Dermis microvascular lymphatic vessel endothelial cell (primary cell): ENCODE measurements at regions not wholly inside any gene's neighbourhood (a gene's known extent, or its start where the extent isn't known, plus 50 kb on each side); places are given as distances from the start of the nearest gene placed in this dataset.
"Not testable (repeated sequence)": the region's sequence is repeated elsewhere in the genome, so short reads cannot be mapped to it uniquely, and the experiment has no call there.

Experiments used
- DNase-seq, 2 donors: peaks; one replicate each; pipeline versions ENCODE4 v3.0.0 to v3.0.0-alpha.2; 2010; ENCODE audit warnings: low read depth in 2 of 2

DNA sequence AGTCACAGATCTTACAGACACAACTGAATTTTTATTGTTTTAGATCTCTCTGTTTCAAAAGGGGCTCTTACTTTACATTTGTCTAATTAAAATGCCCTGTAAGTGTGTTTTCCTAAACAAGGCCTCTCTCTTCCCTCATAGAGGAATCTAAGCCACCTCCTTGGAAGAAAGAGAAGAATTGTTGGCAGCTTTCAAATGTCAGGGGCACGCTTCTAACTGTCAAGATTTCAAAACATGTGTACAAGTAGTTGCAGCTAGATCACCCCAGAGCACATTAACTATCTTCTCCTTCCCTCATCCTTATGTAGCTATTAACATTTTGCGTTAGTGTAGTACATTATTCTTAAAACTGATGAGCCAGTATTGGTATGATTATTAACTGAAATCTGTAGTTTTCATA lies 266.5 kb upstream of the BOD1L1 start:
- DNase-seq = no peak

DNA sequence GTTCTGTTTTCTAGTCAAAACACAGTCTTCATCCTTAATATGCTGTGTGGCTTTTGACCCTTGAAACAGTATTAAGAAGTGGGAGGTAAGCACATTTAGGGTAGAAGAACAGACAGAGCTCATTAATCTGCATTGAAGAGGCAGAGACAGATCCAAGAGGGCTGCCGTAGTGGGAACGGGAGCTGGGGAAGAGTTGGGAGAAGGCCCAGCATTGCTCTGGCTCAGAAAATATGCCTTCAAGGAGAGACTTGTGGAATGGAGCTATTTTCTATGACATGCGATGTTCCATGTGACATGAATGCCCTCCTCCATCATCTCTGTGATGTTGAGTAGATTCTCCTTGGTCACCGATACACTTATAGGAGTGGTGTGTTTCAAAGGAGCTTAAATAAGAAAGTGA lies 273.3 kb upstream of the BOD1L1 start:
- DNase-seq = no peak

DNA sequence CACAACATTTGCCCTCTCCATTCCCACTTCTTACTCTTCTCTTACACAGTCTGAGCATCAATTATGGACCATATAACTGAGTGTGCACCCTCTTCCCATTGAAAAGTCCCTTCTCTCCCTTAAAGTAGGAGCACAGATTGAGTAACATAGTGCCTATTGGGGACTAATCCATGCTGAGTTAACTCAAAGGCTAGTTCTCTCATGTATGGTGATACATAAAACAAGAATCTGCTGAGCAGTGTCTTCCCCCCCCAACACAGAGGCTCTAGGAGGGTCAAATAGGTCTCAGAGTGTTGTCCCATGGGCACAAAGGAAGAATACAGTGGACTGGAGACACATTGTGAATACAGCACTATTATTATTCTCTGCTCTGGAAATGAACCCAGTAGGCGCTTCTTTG lies 274.6 kb upstream of the BOD1L1 start:
- no peak for DNase-seq

DNA sequence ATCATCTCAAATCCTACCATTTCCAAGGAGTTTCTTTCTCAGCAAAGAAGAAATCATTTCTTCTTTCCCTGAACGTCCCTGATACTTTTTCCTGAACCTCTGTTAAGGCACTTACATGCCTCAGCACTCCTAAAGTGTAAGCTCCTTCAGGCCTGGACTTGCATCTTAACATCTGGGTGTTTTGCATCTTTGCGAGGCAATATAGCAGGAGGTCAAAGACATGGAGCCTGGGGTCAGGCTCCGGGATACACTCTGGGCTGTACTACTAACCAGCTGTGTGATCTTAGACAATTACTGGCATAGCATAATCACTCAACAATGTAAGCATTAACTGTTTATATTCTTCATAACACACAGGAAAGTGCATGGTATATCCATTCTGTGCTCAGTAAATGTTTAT lies 275.5 kb upstream of the BOD1L1 start:
- DNase-seq = no peak

DNA sequence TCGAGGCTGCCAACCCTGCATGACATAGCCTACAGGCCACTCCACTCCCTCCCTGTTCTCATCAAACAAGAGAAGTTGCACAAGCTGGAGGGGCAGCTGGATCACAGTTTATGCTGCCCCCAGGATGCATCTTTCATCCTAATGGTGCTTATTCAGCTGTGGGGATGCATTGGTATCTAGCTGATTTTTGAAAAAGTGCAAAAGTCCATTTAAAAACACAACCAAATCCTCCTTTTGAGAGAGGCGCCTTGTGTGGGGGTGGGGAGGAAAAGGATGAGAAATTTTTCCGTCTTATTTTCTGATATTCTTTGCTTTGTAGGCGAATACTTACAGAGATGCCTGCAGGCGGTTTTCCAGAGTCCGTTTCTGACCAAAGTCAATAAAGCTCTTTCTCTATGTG lies 276.4 kb upstream of the BOD1L1 start:
- no peak for DNase-seq

DNA sequence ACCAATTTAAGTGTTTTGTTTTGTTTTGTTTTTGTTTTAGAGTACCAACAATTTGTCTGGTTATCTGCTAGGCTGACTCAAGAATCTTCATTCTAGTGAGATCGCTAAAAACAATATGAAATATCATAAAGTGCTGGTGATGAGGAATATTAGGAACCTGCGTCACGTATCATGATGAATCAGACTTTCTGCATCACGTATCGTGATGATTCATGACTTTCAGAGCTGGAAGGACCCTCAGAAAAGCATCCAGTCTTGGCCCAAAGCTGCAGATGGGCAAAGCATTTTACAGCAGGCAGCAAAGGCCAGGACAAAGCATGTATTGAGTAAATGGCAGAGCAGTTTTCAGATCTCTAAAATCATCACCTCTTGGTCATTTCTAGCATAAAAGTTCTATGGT lies 278.0 kb upstream of the BOD1L1 start:
- peak in 1 of 2 donors; percentile 41 for DNase-seq

DNA sequence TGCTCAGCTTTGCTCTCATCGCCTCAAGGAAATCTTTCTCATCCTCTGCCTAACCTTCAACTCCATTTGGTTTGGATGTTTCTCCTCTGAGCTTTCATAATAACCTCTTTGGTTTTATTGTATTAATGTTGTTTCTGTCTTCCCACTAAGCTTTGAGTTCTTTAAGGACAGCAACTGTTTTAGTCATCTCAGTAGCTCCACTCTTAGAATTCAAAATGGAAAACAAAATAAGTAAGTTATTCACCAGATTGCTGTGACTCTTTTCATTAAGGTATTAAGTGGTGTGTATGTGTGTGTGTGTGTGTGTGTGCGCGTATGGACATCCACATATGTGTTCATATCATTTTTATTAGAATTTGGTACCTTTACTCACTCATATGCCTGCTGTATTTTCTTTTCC lies 279.2 kb upstream of the BOD1L1 start:
- no peak for DNase-seq

DNA sequence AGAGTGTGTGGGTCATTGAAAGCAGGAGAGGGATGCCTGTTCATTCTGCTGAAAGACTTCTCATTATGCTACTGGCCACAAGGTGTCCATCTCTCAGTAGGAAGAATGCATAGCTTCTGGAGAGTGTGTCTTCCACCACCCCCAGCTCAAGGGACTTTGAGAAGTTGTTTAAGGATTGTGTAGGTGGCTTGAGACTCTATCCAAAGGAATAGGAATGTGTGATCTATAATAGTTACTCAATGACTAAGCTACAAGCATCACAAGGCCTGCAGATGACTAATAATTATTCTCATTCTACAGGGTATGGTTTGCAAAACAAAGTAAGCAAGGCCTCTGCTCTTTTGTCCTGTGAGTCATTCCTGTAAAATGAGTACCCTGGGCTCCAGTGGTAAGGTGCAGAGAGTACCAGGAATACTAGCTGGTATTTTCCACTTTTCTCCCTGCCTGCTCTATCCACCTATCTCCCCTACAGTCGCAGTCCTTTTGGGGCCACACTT lies 279.8 kb upstream of the BOD1L1 start:
- peak in 1 of 2 donors; percentile 89 for DNase-seq

DNA sequence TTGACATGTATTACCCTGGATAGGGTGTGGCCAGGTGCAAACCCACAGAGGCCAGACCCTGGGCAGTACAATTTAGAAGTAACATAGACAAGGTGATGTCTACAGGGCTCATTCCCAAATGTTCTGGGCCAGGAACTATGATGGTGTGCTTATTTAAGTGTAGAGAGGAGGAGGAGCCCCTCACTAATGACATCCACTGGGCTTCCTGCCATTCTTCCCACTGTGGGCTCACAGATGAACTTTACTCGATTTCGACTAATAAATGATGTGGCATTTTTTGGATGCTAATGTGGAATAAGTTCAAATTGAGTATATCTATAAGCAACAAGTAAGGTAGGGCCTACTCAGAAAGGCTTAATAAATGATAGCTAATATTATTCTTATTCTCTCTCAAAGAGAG lies 280.9 kb upstream of the BOD1L1 start:
- no peak for DNase-seq

DNA sequence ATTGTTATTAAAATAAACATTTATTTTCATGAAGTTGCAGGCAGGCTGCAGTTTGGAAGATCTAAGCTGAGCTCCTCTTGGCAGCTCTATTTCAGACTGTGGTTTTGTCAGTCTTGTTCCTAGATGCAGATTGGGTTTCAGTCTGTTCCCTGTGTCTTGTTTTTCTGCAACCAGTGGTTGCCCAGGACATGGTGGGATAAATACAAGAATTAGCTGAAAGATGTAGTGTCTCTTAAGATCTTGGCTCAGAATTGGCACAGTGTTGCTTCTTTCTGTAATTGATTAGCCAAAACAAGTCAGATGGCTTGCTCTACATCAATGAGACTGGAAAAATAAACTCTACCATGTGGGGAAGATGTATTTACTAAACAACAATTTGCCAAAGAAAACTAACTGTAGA lies 283.0 kb upstream of the BOD1L1 start:
- DNase-seq = no peak

DNA sequence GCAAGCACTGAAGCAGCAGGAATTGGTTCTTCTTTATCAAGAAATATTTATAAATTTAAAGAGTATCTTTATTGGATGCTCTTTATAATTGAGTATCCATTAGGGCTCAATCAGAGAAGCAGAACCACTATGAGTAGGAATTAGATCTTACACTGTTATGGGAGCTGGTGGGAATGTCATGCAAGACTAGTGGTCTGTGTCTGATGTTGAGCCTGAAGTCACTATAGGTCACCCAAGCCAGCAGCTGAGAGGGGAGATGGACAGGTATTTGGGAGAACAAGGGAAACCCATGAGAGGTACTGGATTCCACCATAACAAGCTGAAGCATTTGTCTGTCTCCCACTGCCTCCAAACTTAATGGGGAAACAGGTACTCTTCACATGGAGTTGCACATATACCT lies 283.7 kb upstream of the BOD1L1 start:
- no peak for DNase-seq

DNA sequence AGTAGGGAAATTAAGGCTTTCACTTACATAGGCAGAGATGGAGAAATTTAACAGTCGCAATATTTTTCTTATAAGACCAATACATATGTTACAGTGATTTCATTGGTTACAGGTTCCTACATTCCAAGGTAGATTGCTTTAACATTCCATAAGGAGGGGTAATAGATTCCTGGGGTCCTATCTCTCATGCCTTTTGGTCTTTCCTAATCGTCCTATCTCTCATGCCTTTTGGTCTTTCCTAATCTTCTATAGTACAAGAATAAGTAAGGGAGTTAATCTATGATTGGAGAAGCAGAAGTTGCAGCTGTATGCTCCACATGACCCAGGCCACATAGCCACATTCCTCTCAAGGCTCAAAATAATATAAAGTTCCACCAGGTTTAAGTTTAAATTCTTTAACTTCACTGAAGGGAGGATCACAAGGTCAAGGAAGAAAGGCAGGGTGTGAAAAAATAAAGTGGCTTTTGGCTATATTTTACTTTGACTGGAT lies 285.0 kb upstream of the BOD1L1 start:
- no peak for DNase-seq

DNA sequence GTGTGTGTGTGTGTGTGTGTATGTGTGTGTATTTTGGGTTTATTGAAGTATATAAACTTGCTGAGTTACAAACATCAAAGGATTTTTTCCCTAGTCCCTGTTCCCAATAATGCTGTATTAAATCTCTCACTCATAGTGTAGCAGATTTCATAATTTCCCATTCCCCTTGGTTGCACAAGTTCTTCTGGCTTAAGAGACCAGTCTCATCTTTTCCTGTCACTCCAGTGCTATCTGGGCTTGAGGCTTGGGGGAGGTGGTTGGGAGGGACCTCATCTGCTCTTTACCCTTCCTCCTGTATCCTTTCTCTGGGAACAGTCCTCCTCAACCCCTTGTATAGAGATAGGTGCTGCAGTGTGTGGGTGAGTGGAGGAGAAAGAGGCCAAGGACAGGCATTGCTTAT lies 285.4 kb upstream of the BOD1L1 start:
- no peak for DNase-seq

DNA sequence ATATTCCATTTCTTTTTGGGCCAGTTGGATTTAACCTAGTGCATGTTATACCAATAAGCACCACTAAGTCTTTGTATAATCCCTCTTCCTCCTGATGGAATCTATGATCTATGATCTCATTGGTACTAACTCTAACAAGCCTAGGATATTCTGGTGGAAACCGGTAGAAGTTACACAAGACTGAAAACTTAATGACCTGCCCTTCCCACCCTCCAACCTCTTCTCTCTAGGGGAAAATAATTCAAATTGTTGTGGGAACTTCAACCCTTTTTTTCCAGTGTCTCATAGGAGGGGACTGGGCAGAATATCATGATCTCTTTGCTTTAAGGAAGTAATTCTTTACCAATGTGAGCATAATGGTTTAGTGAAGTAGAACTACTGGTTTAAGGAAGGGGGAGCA lies 289.5 kb upstream of the BOD1L1 start:
- DNase-seq = no peak

DNA sequence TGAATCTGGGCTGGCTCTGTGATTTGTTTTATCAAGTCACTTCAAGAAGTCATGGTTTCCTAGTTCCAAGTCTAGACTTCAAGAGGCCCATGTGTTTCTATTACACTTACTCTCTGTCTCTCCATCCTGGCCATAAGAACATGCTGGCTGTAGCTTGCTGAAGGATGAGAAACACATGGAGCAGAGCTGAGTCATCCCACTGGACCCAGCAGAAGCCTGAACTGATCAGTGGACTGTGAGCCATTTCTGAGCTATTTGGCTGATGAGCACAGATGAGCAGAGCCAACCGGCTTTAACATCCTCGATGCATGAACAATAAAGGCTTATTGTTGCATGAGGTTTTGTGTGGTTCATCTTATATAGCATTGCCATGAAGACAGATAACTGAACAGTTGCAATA lies 290.6 kb upstream of the BOD1L1 start:
- DNase-seq = peak in 1 of 2 donors; percentile 23

DNA sequence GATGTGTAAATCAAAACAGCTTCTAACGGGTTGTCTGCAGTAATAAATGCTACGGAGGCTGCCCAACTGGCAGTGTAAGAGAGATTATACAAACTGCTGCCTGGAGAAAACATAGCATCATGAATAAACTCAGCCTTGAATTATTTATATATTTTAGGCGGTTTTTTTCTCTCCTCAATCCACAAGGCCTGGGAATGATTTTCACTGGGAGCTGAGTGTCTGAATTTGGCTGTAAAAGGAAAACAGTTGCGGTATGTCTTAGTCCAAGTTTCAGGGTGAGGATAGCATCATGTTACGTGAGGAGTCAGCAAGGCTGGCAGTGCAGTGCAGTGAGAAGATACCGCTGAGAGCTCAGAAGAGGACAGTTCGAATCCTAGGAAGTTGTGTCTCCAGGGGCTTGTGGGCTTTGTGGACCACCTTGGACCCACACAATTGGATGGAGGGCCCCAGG lies 291.5 kb upstream of the BOD1L1 start:
- no peak for DNase-seq

DNA sequence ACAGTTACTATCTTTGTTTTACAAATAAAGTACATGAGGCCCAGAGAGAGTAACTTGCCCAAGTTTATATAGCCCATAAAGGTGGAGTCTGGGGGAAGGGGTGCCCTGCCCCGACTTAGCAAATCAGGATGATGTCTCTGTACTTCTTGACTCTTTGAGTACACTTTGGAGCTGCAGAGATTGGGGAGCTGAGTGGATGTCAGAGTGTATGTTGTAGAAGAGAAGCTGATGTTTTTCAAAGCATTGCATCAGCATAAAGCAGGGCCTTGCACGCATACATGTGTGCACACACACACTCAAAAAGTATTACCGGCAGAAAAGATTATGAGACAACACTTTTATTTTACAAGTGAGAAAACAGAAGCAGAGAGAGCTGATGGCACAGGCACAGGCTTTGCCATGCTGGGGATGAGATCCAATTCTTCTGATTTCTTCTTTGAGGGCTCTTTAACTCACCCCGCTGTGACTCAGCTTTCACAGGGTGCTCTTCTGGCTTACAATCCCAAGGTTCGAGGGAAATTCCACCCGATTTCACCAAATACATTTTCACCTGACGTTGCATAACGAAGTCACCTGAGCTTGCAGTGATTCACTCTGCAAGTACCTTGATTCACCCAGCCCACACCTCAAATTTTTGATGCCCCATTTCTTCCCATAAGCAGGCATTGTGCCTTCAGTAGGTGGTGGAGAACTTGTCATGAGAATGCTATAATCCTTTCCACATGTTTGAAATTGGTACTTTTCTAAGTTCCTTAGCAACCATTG lies 292.8 kb upstream of the BOD1L1 start:
- DNase-seq = no peak

DNA sequence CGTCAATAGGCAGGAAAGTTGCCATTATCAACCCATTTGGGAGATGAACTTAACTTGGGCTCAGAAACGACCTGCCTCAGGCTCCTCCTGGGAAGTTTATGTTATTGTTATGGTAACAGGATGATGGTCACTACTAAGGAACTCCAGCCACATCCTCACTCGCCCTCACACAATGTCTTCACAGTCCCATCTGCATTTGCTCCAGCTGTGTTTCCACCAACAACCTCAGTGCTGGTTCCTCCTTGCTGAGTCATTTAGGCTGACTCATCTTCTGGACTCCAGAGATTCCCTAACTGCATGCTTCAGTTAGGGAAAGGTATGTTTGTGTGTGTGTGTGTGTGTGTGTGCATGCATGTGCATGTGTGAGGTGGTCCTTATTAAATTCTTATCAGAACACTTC lies 293.4 kb upstream of the BOD1L1 start:
- peak in 1 of 2 donors; percentile 97 for DNase-seq

DNA sequence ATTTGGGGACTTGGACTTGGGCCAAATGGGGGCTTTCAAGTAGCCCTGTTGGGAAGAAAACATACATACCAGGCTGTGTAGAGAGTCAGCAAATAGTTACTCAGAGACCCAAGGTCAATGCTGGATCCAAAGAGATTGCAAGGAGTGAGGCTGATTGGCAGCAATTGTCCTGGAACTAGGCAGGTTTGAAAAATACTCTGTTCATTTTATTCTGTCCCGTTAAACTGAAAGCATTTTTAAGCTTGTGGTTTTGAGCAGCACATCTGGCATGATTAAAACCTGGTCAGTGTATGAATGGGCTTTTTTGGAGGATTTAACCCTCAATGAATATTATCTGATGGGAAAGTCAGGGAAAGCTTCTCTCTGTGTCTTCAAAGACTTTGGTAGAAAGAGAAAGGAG lies 294.3 kb upstream of the BOD1L1 start:
- DNase-seq = no peak

DNA sequence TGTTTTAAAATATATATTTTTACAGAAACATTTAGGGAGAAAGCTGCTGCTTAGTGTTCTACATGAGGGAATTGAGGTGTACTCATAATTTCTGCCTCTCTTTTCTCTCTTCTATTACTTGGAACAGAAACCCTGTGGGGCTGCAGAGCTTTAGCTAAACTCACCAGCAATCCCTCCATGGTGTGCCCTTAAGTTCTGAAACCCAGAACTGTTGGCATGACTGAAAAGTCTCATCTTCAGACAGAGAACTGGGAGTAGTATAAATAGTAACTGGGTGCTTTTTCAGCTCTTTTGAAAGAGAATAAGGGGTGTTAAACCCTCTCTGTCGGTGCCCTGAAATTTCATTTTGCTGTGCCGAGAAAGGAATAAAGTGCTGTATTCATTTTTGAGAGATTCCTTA lies 294.9 kb upstream of the BOD1L1 start:
- DNase-seq = no peak

DNA sequence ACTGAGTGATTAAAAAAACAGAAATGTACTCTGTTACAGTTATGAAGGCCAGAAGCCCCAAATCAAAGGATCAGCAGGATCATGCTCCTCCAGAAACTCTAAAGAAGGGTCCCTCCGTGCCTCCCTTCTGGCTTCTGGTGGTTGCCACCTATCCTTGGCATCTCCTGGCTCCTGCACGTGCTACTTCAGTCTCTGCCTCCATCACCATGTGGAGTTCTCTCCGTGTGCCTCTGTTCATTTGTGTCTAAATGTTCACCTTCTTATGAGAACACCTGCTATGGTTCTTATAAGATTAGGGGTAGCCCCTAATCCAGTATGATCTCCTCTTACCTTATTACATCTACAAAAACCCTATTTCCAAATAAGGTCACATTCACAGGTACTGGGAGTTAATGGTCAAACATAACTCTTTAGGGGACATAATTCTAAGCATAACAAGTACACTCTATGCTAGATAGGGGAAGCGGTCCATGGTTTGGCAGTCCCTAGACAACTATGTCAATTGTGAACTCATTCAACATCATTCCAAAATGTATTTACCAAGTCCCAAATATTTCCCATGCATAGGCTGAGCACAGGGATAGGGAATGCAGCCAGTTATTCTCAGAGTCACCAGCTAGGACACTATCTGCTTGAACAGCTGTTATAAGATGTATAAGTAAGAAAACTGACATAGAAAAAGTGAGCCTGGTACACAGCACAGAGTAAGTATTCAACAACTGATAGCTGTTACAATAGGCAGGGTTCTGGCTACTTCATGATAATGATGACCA lies 295.5 kb upstream of the BOD1L1 start:
- no peak for DNase-seq

DNA sequence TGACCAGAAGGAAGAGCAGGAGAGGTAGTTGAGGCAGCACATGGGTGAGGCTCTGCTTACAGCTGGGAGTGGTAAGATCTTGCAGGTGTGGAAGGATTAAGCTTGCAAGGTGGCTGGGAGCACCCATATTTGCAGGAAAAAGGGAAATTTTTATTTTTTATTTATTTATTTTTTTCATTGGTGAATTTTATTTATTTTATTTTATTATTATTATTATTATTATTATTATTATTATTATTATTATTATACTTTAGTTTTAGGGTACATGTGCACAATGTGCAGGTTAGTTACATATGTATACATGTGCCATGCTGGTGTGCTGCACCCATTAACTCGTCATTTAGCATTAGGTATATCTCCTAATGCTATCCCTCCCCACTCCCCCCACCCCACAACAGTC lies 297.4 kb upstream of the BOD1L1 start:
- not testable (repeated sequence) for DNase-seq

DNA sequence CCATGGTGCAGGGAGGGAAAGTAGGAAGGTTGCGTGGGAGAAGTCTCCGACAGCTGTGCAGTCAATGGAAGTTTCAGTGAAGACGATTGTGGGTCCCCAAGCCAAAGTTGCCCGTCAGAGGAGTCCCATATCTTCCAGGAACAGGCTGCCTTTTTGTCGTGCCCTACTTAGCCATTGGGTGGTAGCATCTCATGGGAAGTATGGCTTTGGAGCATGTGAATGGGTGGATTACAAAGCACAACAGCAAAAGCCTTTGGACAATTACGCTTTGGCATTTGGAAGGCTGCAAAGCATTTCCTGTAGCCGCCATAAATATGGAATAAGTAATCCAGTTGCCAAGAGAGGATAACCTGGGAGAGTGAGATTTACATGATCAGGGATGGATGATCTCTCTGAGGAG lies 300.7 kb upstream of the BOD1L1 start:
- no peak for DNase-seq
